SK-N-MC (cell line): ENCODE measurements at regions not wholly inside any gene's neighbourhood (a gene's known extent, or its start where the extent isn't known, plus 50 kb on each side); places are given as distances from the start of the nearest gene placed in this dataset.

Experiments used
- EZH2 ChIP-seq: fragments of 200-600 bp; sonication (generic); IDR thresholded peaks from one replicate; pipeline ENCODE4 v1.6.1; 2017; ENCODE audit warnings: antibody characterized with exemption
- FOXP2 ChIP-seq: optimal IDR thresholded peaks from 2 replicates; pipeline ENCODE3; 2011; ENCODE audit warnings: mild to moderate bottlenecking, moderate library complexity; ENCODE audit not compliant: insufficient read depth; ENCODE audit errors: extremely low read length, control extremely low read depth
- POLR2AphosphoS5 ChIP-seq: IDR thresholded peaks from 2 replicates; pipeline ENCODE4 v1.6.1; 2012; ENCODE audit warnings: mild to moderate bottlenecking, low read depth, low read length, borderline replicate concordance

GRCh38 chr18:70494524-70494923 lies 205.7 kb downstream of the SOCS6 start:
- no peak for TF ChIP-seq POLR2AphosphoS5
- no peak for TF ChIP-seq EZH2
- no peak for TF ChIP-seq FOXP2
